ENCODE measurements at regions not wholly inside any gene's neighbourhood (a gene's known extent, or its start where the extent isn't known, plus 50 kb on each side); places are given as distances from the start of the nearest gene placed in this dataset.

- TF ChIP-seq POLR2AphosphoS5 (IDR thresholded peaks at IDR 0.05; ENCODE audit: low read depth, low read length), result no peak
- TF ChIP-seq REST (IDR thresholded peaks at IDR 0.05; ENCODE audit: insufficient read depth in 1 of 2, low read depth in 2 of 2, low read length in 2 of 2), result no peak
Measured at GRCh38 chr10:23965123-23965522, 243.8 kb upstream of the KIAA1217 start.

- TF ChIP-seq SIN3A (IDR thresholded peaks at IDR 0.05; ENCODE audit: borderline replicate concordance, insufficient read depth, low read length), result no peak
- TF ChIP-seq TAF1 (IDR thresholded peaks at IDR 0.05; ENCODE audit: borderline replicate concordance, insufficient read depth, low read length), result no peak
- TF ChIP-seq FOXP2 (optimal IDR thresholded peaks at IDR 0.05; ENCODE audit: borderline replicate concordance, extremely low read depth, extremely low read length, insufficient read depth), result no peak
- no peak for TF ChIP-seq REST (IDR thresholded peaks at IDR 0.05; ENCODE audit: insufficient read depth in 1 of 2, low read depth in 2 of 2, low read length in 2 of 2)
Measured at GRCh38 chr10:23965880-23966279, 243.1 kb upstream of the KIAA1217 start.

GRCh38 chr10:23966504-23967051 is 242.4 kb upstream of the KIAA1217 start:
- no peak for TF ChIP-seq SIN3A (IDR thresholded peaks at IDR 0.05; ENCODE audit: borderline replicate concordance, insufficient read depth, low read length)
- no peak for TF ChIP-seq FOXP2 (optimal IDR thresholded peaks at IDR 0.05; ENCODE audit: borderline replicate concordance, extremely low read depth, extremely low read length, insufficient read depth)
- TF ChIP-seq REST (IDR thresholded peaks at IDR 0.05; ENCODE audit: insufficient read depth in 1 of 2, low read depth in 2 of 2, low read length in 2 of 2), result no peak
- no peak for TF ChIP-seq TAF1 (IDR thresholded peaks at IDR 0.05; ENCODE audit: borderline replicate concordance, insufficient read depth, low read length)
- no peak for TF ChIP-seq POLR2AphosphoS5 (IDR thresholded peaks at IDR 0.05; ENCODE audit: low read depth, low read length)

GRCh38 chr10:23968301-23968700 is 240.6 kb upstream of the KIAA1217 start:
- no peak for TF ChIP-seq SIN3A (IDR thresholded peaks at IDR 0.05; ENCODE audit: borderline replicate concordance, insufficient read depth, low read length)

GRCh38 chr10:23974746-23975272 is 234.1 kb upstream of the KIAA1217 start:
- TF ChIP-seq POLR2AphosphoS5 (IDR thresholded peaks at IDR 0.05; ENCODE audit: low read depth, low read length) (no peak), FOXP2 (optimal IDR thresholded peaks at IDR 0.05; ENCODE audit: borderline replicate concordance, extremely low read depth, extremely low read length, insufficient read depth) (no peak), TAF1 (IDR thresholded peaks at IDR 0.05; ENCODE audit: borderline replicate concordance, insufficient read depth, low read length) (no peak), SIN3A (IDR thresholded peaks at IDR 0.05; ENCODE audit: borderline replicate concordance, insufficient read depth, low read length) (no peak), REST (IDR thresholded peaks at IDR 0.05; ENCODE audit: insufficient read depth in 1 of 2, low read depth in 2 of 2, low read length in 2 of 2) (no peak)
